ENCODE measurements at regions not wholly inside any gene's neighbourhood (a gene's known extent, or its start where the extent isn't known, plus 50 kb on each side); places are given as distances from the start of the nearest gene placed in this dataset.

DNA sequence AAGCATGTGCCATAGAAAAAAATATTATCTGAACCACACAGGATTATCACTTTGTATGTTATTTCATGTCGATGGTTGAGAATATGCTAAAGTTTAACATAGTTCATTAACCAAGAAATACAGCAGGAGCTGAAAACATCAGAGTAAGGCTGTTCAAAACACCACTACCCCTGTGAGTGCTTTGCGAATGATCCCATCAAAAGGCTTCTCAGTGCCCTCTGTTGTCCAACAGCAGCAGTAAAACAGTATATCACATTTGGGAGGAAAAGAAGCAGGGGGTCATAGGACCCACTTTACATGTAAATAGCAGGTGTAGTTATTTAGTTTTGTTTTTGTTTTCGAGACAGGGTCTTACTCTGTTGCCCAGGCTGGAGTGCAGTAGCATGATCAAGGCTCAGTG, 289.4 kb upstream of the FMN2 start:
- DNase-seq: no peak

DNA sequence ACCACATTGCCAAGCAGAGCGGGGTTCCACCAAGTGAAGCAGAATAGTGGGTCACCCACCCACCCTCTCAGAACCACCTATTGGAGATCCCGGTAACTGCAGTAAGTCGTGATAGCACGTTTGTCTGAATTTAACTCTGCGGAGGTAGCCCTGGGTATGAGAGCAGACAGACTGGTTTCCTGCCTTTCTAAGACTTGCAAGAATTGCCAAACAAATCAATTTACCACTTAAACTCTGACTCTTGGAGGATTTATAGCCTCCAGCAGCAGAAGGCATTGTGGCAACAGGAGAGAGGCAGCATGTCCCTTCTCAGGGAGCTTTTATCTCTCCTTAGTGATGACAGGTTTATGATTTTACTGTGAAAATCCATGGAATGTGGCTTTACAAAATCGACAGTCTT, 287.9 kb upstream of the FMN2 start:
- no peak for DNase-seq

DNA sequence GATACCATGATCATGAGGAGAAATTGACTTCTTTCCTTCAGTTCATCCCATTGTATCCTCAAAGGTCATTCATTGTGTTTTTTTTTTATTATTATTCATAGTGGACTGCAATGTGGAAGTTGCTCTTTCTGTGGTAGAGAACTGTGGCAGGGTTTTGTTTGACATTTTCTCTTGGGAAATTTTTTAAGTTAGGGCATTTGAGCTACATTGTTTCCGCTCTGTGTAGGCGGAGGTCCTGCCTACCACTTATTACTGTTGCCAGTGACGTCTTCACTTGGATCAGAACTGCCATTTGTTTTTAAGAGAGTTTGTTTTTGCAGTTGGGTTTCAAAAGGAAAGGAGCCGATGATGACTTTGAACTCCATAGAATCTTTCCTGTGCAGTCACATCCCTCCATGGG, 287.4 kb upstream of the FMN2 start:
- no peak for DNase-seq

DNA sequence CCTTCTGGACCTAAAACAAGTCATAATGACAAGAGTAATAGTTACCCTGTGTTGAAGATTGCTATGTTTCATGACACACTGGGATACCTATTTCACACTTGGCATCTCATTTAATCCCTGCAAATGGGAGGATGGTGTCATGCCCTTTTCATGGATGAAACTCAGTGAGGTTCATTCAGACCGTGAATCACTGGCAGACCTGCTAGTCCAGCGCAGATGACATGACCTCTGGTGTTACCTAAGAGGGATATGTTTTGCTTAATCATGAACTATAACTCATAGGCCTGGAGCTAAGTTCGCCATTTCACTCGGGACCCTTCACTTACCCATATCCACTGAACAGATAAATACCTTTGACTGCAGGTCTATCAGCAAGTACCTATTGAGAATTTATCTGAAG, 286.6 kb upstream of the FMN2 start:
- DNase-seq: no peak

DNA sequence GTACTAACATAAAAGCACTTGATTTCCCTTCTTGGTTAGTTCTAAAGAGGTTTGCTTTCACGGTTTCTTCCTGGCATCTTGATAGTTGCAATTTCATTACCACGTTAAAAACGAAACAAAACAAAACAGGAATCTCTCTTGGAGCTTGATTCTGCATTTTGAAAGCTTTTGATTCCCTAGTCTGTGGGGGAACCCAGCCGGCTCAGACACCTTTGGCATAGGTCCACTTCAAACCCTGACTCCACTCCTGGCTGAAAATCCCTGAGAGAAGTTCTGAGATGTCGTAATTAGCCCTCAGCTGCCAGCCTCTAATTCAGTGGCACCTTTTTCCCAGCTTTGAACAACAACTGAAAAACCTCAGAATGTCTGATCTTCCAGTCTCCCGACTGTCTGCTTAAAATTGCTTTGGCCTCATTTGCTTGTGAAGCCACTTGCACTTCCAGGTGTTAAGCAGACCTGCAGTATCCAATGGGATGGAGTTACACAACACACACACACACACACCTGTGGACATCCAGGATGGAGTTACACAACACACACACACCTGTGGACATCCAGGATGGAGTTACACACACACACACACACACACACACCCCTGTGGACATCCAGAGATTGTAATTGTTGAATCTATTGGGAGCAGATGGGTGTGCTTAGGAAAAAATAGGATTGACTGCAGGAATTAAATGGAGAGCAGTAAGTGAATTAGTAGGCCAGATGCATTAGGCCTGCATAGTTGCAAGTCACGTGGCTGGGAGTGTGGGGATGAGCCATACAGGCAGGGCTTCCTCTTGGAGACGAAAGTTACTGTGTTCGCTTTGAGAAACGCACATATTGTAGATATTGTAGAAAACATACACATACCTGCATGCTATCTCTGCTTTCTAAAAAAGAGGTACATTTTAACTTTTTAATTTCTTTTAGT, 285.6 kb upstream of the FMN2 start:
- no peak for DNase-seq

DNA sequence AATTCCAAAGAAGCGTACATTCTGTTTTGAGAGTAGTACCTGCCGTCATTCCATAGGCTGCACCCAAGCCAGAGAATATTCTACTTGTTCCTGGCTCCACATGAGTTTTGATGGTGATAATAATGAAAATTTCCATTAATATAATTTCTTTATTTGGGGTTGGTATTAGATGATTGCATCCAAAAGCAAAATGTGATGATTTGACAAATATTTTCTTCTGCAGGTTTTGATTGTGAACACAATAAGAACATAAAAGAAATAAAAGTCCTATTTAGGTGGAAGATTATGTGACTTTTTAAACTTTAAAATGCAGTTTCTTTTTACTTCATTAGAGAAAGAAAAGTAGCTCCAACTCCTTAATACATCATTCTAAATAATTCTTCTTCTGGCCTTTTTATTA, 284.8 kb upstream of the FMN2 start:
- no peak for DNase-seq

DNA sequence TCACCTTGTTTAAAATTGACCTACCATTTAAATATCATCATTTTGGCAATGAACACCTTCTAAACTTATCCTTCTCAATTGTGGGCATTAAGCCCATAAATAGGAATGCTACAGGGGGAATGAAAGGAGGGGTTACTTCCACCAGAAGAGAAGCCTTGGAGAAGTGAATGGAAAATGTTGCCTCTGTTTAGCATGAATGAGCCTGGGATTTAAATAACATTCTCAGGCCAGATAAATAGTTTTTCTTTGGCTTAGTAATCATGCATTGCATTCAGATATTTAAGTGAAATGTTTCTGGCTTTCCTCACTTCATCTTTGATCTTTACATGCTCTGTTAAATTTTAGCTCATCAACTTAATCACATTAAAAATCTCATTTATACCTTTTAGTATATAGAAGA, 284.3 kb upstream of the FMN2 start:
- DNase-seq: no peak

DNA sequence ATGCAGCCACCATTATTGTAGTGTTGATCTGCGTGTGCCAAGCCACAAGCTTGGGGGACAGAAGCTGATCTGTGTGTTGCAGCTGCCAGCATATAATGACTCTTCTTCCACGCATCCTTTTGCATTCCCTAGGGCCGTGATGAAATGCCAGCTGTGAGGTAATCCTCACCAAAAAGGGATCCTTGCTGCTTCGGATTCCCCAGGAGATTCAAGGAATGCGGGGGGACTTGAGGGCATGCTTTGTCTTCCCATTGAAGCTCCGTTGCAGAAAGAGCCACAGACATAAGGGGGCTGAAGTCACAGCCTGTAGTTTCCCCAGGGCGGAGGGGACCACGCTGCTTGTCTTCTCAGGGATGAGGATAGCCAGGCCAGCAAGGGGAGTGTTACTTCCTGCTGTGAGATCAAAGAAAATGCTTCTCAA, 281.6 kb upstream of the FMN2 start:
- no peak for DNase-seq

DNA sequence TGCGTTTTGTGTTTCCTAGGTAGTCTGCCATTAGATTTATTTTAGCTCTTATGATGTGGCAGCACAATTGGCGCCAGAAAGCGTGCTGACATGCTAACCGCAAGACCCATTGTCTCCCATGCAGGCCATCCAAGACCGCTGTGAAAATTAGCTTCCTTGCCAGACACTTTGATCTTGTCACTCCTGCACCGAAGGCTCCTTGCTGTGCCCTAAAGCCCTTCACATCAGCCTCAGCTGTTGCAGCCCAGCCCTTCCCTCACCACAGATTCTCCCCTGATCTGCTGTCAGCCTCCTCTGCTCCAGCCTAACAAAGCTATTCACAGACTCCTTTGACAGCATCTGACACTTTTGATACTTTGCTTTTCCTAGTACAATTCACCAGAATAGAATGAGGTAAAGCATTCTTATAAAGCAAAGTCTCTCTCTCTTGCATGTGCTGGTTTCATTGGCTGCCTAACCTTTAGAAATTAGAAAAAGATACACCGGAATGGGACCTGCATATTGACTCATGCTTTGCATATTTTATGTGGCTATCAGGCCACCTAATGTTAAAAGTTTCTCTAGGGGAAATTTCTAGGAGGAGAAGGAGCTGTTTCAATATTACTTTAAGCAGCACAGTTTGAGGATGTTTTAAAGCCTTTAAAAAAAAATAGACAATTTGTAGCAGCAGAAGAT, 280.3 kb upstream of the FMN2 start:
- peak; percentile 52 for DNase-seq

DNA sequence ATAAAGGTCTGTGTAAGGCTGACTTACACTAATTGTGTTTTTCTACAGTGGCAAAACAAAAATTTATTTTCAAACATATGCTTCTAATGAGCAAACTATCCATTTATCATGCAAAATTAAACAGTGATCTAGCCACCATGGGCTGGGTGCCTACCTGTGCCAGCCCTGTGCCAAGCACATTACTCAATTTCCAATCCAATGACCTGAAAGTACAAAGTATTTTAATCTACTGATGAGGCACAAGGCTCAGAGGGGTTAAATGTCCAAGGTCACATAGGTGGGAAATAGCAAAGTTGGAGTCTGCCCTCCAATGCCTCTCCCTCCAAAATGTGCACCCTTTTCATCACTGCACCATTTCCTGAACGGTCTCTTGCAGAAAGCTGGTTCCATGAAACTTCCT, 279.1 kb upstream of the FMN2 start:
- no peak for DNase-seq

DNA sequence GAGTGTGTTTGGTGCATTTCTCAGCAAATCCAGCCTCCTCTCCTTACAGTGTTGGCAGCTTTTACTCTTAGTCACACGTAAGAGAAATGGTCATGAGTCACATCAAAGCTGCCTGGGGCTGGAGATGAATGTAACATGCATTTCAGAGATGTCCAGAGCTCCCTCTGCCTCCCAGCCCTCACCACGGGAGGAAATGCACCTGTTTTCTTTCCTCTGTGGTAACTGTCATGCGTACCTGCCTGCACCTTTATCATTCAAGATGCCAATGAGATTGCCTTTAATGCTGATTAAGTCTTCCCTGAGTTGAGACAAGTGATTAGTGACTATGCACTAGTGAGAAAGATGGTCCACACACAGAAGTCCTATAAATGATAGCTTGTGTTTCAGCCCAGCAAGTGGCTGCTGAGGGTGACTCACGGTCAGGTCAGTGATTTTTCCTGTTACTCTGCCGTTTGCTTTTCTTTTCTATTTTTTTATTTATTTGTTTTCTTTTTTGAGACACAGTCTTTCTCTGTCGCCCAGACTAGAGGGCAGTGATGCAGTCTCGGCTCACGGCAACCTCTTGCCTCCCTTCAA, 277.3 kb upstream of the FMN2 start:
- no peak for DNase-seq

DNA sequence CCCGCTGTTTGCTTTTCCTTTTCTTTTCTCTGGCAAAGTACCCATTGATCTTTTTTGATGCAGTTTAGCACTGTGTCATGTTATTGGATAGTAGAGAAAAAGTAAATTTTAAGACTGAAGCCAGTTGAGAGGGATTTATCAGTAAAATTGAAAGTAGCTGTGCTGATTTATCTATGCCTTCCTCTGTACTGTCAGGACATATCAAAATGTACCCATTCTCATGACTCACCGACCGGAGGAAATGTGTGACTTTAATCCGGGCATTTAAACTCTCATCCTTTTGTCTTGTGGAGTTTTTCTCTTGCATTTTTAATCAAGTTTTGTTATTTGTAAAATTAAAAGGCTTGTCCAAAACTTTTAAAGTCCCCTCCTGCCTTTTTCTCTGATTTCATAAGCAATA, 276.6 kb upstream of the FMN2 start:
- no peak for DNase-seq

DNA sequence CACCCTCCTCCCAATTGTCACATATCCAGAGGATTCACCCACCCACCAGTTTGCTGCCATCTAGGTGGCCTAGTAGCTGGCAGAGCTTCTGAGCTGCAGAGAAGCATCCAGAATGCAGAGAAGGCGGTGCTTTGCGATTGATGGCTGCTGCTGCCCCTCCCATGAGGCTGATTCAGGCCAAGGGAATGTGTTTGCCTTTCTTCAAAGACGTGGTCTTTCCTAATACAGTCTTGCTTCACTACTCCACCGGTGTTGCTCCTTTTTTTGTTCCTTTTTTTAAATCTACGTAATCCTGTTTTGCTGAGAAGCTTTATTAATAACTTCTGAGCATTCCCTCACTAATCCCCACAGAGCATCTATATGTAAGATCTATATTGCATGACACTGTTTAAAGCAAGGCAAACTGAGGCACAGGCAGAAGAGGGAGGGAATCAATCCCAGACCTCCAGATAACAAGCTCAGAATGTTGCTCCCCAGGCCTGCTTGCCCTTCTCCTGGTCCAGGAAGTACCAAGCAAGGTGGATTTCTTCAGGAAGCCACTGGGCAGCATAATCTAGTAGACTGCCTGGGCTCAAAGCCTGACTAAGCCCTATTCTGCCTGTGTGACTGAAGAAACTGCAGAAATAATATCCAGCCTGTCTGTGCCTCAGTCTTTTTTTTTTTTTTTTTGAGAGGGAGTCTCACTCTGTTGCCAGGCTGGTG, 275.5 kb upstream of the FMN2 start:
- DNase-seq: peak; percentile 44

DNA sequence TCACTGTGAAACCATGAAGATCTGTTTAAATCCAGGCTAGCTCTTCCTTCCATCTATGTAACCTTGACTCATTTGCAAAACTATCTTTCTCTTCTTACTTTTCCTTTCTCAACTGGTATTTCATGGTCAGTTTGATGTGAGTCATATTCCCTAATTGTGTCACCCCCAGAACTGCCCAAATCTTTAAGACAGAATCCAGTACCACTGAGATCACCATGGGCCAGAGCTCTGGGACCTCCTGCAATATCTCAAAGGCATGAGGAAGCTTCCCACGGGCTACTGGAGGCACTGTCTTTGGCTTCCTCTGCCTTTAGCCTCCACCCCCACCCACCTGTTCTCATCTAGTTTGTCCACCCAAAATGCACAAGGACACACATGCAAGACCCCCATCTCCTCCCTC, 274.4 kb upstream of the FMN2 start:
- DNase-seq: no peak

DNA sequence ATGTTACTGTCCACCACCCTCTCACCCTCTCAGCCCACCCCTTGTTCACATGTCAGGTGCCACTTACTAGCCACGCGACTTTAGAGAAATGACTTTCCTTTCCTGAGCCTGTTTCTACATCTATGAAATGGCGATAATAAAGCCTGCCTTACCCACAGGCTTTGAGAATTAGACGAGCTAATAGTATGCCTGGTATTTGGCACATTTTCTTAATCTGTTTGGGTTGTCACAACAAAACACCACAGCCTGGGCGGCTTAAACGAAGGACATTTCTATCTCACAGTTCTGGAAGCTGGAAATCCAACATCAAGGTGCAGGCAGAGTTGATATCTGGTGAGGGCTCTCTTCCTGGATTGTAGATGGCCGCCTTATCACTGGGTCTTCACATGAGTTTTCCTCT, 273.9 kb upstream of the FMN2 start:
- DNase-seq: no peak

DNA sequence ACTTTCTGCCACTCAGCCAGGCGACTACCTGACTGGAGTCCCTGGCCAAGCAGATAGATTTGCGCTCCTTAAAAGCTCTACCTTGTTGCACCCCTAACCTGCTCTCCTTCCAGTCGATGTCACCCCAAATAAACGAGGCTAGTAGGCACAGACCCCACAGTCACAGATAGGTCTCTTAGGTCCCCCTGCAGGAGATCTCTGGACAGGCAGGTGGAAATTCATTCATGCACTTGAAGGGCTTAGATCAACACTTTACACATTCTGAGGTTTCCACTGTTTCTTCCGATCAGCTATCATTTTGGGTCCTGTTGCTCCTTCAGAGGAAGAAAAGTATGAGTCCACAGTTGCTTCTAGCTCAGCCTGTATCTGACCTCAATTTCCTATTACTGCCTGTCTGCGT, 272.6 kb upstream of the FMN2 start:
- DNase-seq: no peak

DNA sequence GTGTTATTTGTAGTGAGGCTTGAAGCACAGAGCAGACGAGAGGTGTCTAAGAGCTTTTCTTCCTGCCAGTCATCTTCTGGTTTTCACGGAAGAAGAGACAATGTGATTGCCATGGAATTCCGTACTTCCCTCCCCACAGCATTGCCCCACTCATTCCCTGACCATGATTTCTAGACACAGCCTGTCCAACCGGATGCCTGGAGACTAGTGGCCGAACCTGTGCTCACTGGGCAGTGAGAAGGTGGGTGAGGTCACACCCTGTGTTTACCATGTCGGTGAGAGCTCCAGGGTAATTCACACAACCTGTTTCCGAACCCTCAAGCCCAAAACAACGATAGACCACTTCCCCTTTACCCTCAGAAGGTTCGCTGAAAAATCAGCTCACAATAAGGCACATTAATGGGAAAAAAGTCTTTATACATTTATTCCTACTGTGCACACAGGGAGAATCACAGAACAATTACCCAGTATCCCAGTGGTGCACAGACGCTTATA, 271.9 kb upstream of the FMN2 start:
- no peak for DNase-seq

DNA sequence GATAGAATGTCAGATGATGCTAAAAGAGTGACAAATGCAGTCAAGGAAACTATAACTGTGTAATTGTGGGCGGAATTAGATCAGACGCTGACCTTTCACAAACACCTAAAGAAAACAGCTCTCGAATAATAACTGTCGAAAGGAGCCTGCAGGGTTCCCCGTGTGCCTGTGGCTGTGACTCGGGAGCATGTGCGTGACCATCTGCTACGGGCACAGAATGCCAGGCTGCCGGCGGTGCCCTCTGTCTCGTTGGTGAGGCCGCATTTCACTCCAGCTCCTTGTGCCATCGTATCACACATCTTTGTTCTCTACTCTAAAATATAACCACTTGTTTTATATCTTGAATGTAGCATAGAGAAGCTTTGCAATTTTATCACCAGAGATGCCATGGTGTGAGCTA, 267.8 kb upstream of the FMN2 start:
- no peak for DNase-seq

DNA sequence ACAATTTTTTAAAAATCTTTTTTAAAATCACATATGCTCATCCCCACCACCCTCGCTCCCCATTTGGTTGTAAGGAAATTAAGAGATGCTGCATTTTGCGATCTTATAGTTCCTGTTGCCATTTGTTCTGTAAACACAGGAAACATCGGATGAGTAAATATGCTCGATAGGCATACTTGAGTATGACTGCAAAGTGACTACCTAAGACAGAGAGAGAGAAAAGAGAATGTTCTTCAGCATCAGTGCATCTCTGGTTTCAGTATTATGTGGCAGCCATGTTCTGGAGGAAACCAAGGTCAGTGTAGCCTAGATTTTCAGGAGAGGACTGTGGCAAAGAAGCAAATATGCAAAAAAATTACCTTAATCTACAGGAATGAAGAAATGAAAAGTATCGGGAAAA, 265.5 kb upstream of the FMN2 start:
- no peak for DNase-seq

DNA sequence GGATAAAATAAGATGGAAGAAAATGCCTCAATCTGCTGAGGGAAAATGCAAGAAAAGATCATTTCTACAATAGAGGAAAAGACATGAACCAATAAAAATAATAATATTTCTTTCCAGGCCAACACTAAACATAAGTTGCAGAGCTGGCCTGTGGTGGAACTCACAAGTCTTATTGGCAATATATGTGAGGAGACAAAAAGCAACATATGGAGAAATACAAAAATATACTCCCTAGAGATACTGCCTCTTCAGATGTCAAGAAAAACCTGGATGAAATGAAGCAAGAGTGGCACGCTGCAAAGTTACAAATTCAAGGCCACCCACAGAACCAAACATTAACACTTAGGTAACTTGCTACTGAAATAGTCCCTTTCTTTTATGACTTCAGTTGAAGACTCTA, 264.9 kb upstream of the FMN2 start:
- DNase-seq: no peak

DNA sequence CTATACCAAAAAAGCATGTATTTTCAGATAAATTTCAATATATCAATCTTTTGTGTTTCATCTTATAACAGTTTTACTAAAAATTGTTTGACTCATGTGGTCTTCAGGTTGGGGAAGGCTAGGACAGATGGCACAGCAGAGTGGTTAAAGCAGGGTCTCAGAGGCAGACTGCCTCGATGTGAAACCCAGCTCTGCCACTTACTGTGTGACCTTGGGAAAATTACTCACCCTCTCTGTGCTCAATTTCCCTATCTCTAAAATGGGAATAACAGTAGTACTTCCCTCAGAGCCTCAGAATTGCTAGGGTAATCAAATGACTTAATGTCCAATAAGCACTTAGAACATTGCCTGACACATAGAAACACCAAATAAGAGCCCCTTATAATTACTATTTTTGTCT, 262.1 kb upstream of the FMN2 start:
- no peak for DNase-seq

DNA sequence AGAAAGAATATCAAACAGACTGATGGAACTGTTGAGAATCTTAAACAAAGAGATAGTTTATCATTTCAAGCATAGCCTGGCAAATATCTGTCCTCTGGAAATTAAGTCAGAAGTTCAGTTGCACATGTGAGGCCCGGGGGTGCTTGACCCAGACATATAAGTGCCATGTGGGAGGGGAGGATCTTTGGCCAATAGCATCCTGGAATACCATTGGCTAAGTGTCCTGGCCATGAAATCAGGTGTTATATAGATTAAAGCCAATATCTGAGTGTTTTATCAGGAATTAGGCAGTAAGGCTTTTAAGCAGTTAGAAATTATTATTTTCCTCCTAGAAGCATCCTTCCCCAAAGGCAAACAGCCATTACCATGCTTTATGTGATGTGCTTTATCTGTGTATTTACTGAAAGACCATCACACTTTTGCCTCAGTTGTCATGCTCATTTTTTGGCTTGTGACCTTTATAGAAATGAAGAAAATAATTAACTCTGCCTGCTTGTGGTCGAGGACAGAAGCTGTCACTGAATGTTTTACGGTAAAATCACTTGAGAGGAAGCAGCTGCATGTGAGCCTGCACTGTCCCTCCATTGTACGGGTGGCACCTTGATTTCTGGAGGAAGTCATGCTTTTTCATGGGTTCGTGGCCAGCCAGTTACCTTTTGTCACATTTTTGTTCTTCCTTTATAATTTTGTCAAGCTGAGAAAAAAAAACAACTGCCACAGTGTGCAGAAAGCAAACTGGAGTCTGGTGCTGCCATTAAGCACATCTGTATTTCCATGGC, 259.9 kb upstream of the FMN2 start:
- DNase-seq: no peak

DNA sequence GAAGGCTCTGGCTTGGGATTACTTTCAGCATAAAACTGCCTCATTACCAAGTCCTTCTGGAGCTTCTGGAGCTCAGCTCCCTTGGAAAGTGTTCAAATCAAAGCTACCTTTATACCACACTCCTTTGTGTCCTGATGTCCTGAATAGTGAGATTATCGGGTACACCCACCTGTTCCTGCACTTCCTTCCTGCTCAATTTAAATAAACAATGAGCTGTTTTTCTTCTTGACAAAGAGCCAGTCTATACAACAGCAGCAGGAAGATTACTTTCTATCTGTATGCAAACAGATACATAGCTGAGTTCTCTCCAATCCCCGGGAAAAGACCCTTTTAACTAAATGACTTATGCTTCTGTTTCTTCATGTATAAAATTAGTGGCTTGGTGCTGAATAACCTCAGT, 258.0 kb upstream of the FMN2 start:
- no peak for DNase-seq
